Activated CD8-positive, alpha-beta T cell treated with anti-CD3 and anti-CD28 coated beads for 36 hours (primary cell): ENCODE measurements at regions not wholly inside any gene's neighbourhood (a gene's known extent, or its start where the extent isn't known, plus 50 kb on each side); places are given as distances from the start of the nearest gene placed in this dataset.

Experiments
- ATAC-seq: fragments of 200-7000 bp; cut with Tn5 transposase; one replicate; pipeline ENCODE4 v1.10.0; 2021; ENCODE audit warnings: mild to moderate bottlenecking, moderate library complexity
- CTCF ChIA-PET: fragments of 350-600 bp; sonication (Branson Sonifier 250); formaldehyde crosslinking; loops from one replicate; lab custom pipeline; 2021; ENCODE audit warnings: antibody characterized with exemption; lab: Charles Lee
- POLR2A ChIA-PET: fragments of 350-600 bp; sonication (Branson Sonifier 250); formaldehyde crosslinking; loops from one replicate; lab custom pipeline; 2021; ENCODE audit warnings: antibody characterized with exemption; lab: Charles Lee
- DNase-seq: peaks from one replicate; pipeline ENCODE4 v3.0.0-alpha.2; 2020
- H3K27ac Mint-ChIP-seq: one replicate; pipeline ENCODE4 v1.8.0; 2021; ENCODE audit warnings: mild to moderate bottlenecking, mixed read lengths
- H3K27me3 Mint-ChIP-seq: one replicate; pipeline ENCODE4 v1.8.0; 2021; ENCODE audit warnings: mixed read lengths
- H3K36me3 Mint-ChIP-seq: one replicate; pipeline ENCODE4 v1.8.0; 2021; ENCODE audit warnings: low read depth, mixed read lengths
- H3K4me1 Mint-ChIP-seq: one replicate; pipeline ENCODE4 v1.8.0; 2021; ENCODE audit warnings: low read depth, mixed read lengths
- H3K4me3 Mint-ChIP-seq: one replicate; pipeline ENCODE4 v1.8.0; 2021; ENCODE audit warnings: mild to moderate bottlenecking, moderate library complexity, mixed read lengths
- H3K9me3 Mint-ChIP-seq: one replicate; pipeline ENCODE4 v1.8.0; 2021; ENCODE audit warnings: mixed read lengths
- CTCF ChIP-seq: fragments of 200-600 bp; IDR thresholded peaks from one replicate; pipeline ENCODE4 v1.8.0; 2022; ENCODE audit warnings: antibody characterized with exemption, mild to moderate bottlenecking
- intact Hi-C: fragments of 100-400 bp; cut with micrococcal nuclease; formaldehyde crosslinking; loops from one replicate; pipeline ENCODE4 v1.10.0; 2022

GRCh38 chr11:109302591-109303334 lies 119.2 kb upstream of the C11orf87 start:
- Mint-ChIP-seq H3K4me1 (no peaks in the 10 kb centered on the region), H3K27me3 (no peaks in the 10 kb centered on the region), H3K27ac (no peak overlapping the region), H3K9me3 (peaks cover 1% of the 10 kb centered on the region), H3K36me3 (no peaks in the 10 kb centered on the region), H3K4me3 (no peak overlapping the region)
- DNase-seq: no peak
- no peak for ATAC-seq
- intact Hi-C loops: no loop called here
- no peak for TF ChIP-seq CTCF
- POLR2A ChIA-PET: no interaction called here
- CTCF ChIA-PET: no interaction called here

- no peaks in the 10 kb centered on the region for H3K4me1 Mint-ChIP-seq
- no peak for DNase-seq
- ATAC-seq: no peak
- H3K9me3 Mint-ChIP-seq: peaks cover 1% of the 10 kb centered on the region
- no peak for TF ChIP-seq CTCF
- no peaks in the 10 kb centered on the region for H3K27me3 Mint-ChIP-seq
- no peaks in the 10 kb centered on the region for H3K36me3 Mint-ChIP-seq
- H3K27ac Mint-ChIP-seq: no peak overlapping the region
- CTCF ChIA-PET: no interaction called here
- intact Hi-C loops: no loop called here
- no peak overlapping the region for H3K4me3 Mint-ChIP-seq
- POLR2A ChIA-PET: no interaction called here
These were observed 118.6 kb upstream of the C11orf87 start for GRCh38 chr11:109303342-109303741.

- Mint-ChIP-seq H3K36me3 (no peaks in the 10 kb centered on the region), H3K27ac (no peak overlapping the region), H3K4me1 (no peaks in the 10 kb centered on the region), H3K27me3 (no peaks in the 10 kb centered on the region), H3K4me3 (no peak overlapping the region), H3K9me3 (peaks cover 1% of the 10 kb centered on the region)
- ATAC-seq: no peak
- POLR2A ChIA-PET: no interaction called here
- intact Hi-C loops: no loop called here
- TF ChIP-seq CTCF: no peak
- no peak for DNase-seq
- CTCF ChIA-PET: no interaction called here
These were observed 117.8 kb upstream of the C11orf87 start for GRCh38 chr11:109304159-109304558.

- no peak for TF ChIP-seq CTCF
- H3K27me3 Mint-ChIP-seq: no peaks in the 10 kb centered on the region
- peaks cover 1% of the 10 kb centered on the region for H3K9me3 Mint-ChIP-seq
- H3K27ac Mint-ChIP-seq: no peak overlapping the region
- ChIA-PET CTCF (no interaction called here), POLR2A (interaction anchor here (0.7 kb wide), 1 partner anchor 54 kb away, joined by 4 read pairs; no protein-coding TSS in a partner anchor)
- ATAC-seq (no peak), DNase-seq (no peak)
- H3K36me3 Mint-ChIP-seq: no peaks in the 10 kb centered on the region
- intact Hi-C loops: no loop called here
- no peak overlapping the region for H3K4me3 Mint-ChIP-seq
- H3K4me1 Mint-ChIP-seq: no peaks in the 10 kb centered on the region
These were observed 117.0 kb upstream of the C11orf87 start for GRCh38 chr11:109305009-109305408.

GRCh38 chr11:109306322-109306721 lies 115.7 kb upstream of the C11orf87 start:
- TF ChIP-seq CTCF: no peak
- intact Hi-C loops: no loop called here
- POLR2A ChIA-PET: no interaction called here
- no peak for DNase-seq
- ATAC-seq: no peak
- peaks cover 1% of the 10 kb centered on the region for H3K9me3 Mint-ChIP-seq
- CTCF ChIA-PET: no interaction called here
- H3K27ac Mint-ChIP-seq: no peak overlapping the region
- H3K4me1 Mint-ChIP-seq: no peaks in the 10 kb centered on the region
- H3K36me3 Mint-ChIP-seq: no peaks in the 10 kb centered on the region
- H3K4me3 Mint-ChIP-seq: no peak overlapping the region
- no peaks in the 10 kb centered on the region for H3K27me3 Mint-ChIP-seq
